ENCODE measurements at regions not wholly inside any gene's neighbourhood (a gene's known extent, or its start where the extent isn't known, plus 50 kb on each side); places are given as distances from the start of the nearest gene placed in this dataset.

DNA sequence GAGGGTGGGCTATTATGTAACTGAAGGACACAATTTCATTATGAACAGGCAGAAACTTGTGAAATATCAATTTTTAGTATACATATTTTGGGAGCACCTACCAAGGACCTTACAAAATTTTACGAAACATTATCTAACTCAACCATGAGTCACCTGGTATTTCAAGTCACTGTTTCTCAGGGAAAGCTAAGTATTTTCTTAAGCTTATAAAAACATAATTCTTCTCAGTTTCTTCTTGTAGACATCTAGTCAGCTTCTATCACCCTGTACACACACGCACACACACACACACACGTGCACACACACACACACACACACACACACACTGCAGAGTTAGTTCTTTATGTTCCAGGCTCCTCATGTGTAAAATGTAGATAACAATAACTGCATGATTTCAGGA is 658.3 kb downstream of the TUSC7 start:
- no peaks in the 10 kb centered on the region for H3K9me3 ChIP-seq (ENCODE audit: control insufficient read depth in 2 of 2, insufficient read depth in 1 of 2, low read length in 1 of 2)
- H3K27ac ChIP-seq (ENCODE audit: low read depth in 1 of 2, low read length in 1 of 2) = no peak overlapping the region
- DNase-seq (ENCODE audit: low read depth in 6 of 9, low spot score in 9 of 9) = no peak
- no peak overlapping the region for H3K4me3 ChIP-seq (ENCODE audit: low read length in 2 of 2)
- H3K4me1 ChIP-seq (ENCODE audit: control insufficient read depth in 2 of 2, insufficient read depth in 2 of 2, low read length in 2 of 2) = no peaks in the 10 kb centered on the region
- H3K36me3 ChIP-seq (ENCODE audit: control insufficient read depth in 2 of 2, insufficient read depth in 2 of 2, low read length in 1 of 2) = no peaks in the 10 kb centered on the region
- 93% methylated on average over 3 of the region's 3 CpGs for WGBS
- H3K27me3 ChIP-seq (ENCODE audit: control insufficient read depth in 2 of 2, insufficient read depth in 1 of 2, low read length in 1 of 2) = no peaks in the 10 kb centered on the region

DNA sequence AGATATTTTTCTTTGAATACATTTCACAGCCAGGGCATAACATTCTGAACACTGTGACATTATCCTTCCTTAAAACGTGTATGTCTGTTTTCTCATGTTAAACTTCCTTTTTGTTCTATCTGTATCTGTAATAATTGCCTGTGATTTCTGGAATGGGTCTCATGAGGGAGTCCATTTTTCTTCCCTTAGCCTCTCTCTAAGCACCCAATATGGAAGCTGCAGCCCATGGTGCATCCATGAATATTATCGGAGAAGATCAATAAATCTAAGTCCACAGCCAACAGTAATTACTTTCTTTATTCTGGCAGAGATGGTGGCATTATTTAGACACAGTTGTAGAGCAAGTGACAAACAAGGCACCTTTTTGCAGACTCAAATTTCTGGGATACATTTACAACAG is 671.1 kb downstream of the TUSC7 start:
- 78% methylated on average over 2 of the region's 2 CpGs for WGBS
- DNase-seq (ENCODE audit: low read depth in 6 of 9, low spot score in 9 of 9) = no peak
- H3K4me3 ChIP-seq (ENCODE audit: low read length in 2 of 2) = no peak overlapping the region
- H3K9me3 ChIP-seq (ENCODE audit: control insufficient read depth in 2 of 2, insufficient read depth in 1 of 2, low read length in 1 of 2) = no peaks in the 10 kb centered on the region
- H3K4me1 ChIP-seq (ENCODE audit: control insufficient read depth in 2 of 2, insufficient read depth in 2 of 2, low read length in 2 of 2) = no peaks in the 10 kb centered on the region
- H3K36me3 ChIP-seq (ENCODE audit: control insufficient read depth in 2 of 2, insufficient read depth in 2 of 2, low read length in 1 of 2) = no peaks in the 10 kb centered on the region
- H3K27ac ChIP-seq (ENCODE audit: low read depth in 1 of 2, low read length in 1 of 2) = no peak overlapping the region
- H3K27me3 ChIP-seq (ENCODE audit: control insufficient read depth in 2 of 2, insufficient read depth in 1 of 2, low read length in 1 of 2) = no peaks in the 10 kb centered on the region

DNA sequence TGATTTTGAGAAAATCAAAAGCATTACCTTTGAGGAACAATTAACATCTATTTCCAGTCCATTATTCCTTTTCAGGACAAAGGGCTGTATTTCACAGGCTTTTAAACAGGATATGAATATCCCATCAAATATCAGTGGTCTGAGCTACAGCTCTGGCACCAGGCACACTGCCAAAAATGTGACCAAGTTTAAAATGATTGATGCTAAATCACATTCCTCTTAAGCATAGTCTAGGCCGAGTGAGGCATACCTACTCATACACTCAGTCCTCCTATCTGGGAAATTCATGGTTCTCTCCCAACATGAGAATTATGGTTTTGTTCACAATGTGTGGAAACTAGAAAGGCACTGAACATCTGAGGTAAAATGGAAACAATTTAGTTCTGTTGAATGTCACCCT is 683.5 kb downstream of the TUSC7 start:
- H3K27ac ChIP-seq (ENCODE audit: low read depth in 1 of 2, low read length in 1 of 2) = no peak overlapping the region
- no peaks in the 10 kb centered on the region for H3K27me3 ChIP-seq (ENCODE audit: control insufficient read depth in 2 of 2, insufficient read depth in 1 of 2, low read length in 1 of 2)
- no peaks in the 10 kb centered on the region for H3K4me1 ChIP-seq (ENCODE audit: control insufficient read depth in 2 of 2, insufficient read depth in 2 of 2, low read length in 2 of 2)
- WGBS = 89% methylated on average over 1 of the region's 1 CpG
- DNase-seq (ENCODE audit: low read depth in 6 of 9, low spot score in 9 of 9) = no peak
- H3K9me3 ChIP-seq (ENCODE audit: control insufficient read depth in 2 of 2, insufficient read depth in 1 of 2, low read length in 1 of 2) = no peaks in the 10 kb centered on the region
- no peak overlapping the region for H3K4me3 ChIP-seq (ENCODE audit: low read length in 2 of 2)
- no peaks in the 10 kb centered on the region for H3K36me3 ChIP-seq (ENCODE audit: control insufficient read depth in 2 of 2, insufficient read depth in 2 of 2, low read length in 1 of 2)

DNA sequence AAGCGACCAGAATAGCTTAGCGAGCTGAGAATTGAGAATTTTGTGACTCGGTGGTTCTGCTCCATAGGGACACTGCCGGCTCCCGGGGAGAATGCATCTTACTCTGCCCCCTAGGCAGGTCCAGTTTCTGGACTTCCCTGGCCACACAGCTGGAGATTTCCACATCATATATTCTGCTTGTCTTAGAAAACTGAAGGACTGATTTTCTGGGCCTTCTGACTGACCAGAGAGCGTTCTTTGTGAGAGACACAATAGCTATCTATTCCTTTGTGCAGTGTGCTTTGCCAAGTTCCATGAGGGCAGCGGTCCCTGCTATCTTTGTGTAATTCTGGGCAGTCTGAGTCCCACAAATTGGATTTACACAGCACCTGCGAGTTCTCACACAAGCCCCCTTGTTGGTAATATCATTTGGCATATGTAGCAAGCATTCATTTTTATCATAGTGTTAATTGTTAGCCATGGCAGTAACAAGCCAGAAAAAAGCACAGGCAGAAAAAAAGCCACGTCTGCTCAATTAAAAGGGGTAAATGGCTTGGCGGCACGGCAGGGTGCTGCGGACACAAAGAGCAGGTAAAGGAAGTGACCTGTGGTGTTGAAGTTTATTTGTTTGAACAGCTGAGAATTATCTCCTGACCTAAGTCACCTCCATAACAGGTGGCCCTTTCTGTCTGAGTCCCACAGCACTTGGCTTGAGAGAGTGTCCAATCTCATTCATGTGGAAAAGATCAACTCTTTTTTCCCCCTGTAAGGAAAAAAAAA is 688.7 kb downstream of the TUSC7 start:
- Histone ChIP-seq H3K4me3 (ENCODE audit: low read length in 2 of 2) (no peak overlapping the region), H3K27ac (ENCODE audit: low read depth in 1 of 2, low read length in 1 of 2) (no peak overlapping the region), H3K36me3 (ENCODE audit: control insufficient read depth in 2 of 2, insufficient read depth in 2 of 2, low read length in 1 of 2) (no peaks in the 10 kb centered on the region), H3K4me1 (ENCODE audit: control insufficient read depth in 2 of 2, insufficient read depth in 2 of 2, low read length in 2 of 2) (no peaks in the 10 kb centered on the region), H3K27me3 (ENCODE audit: control insufficient read depth in 2 of 2, insufficient read depth in 1 of 2, low read length in 1 of 2) (no peaks in the 10 kb centered on the region), H3K9me3 (ENCODE audit: control insufficient read depth in 2 of 2, insufficient read depth in 1 of 2, low read length in 1 of 2) (no peaks in the 10 kb centered on the region)
- 94% methylated on average over 12 of the region's 12 CpGs for WGBS
- no peak for DNase-seq (ENCODE audit: low read depth in 6 of 9, low spot score in 9 of 9)

DNA sequence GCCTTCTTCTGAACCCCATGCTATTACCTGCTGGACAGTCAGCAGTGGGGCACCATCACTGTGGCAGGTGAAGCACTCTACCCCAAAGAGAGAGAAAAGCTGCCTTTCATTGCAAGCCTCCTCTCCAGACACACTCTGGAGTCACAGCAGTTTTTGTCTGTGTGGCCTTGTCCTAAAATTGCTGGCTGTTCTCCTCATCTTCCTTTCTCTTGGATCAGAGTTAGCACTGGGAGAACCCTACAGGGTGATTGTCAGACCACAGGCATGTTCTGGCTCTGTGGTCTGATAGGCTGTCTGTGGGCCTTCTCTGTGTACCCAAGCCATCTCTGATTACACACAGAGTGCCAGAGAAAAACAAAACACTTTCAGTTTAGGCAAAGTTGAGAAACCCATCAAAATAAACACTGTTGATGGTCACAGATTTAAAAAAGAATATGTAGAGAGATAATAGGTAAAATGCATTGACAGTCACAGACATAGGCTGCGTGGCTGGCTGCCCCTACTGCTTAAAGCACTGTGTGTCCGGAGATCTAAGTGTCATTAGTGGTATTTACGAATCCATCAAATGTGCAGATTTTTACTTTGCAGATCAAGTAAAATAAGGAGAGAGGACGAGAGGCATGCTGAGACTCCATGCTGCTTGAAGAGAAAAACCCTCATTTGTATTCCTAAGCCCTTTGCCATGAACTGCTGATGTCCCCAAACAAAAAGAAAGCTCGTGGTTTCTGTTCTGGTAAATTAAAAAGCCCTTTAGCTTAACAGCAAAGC is 689.9 kb downstream of the TUSC7 start:
- Histone ChIP-seq H3K9me3 (ENCODE audit: control insufficient read depth in 2 of 2, insufficient read depth in 1 of 2, low read length in 1 of 2) (no peaks in the 10 kb centered on the region), H3K36me3 (ENCODE audit: control insufficient read depth in 2 of 2, insufficient read depth in 2 of 2, low read length in 1 of 2) (no peaks in the 10 kb centered on the region), H3K27ac (ENCODE audit: low read depth in 1 of 2, low read length in 1 of 2) (no peak overlapping the region), H3K4me3 (ENCODE audit: low read length in 2 of 2) (no peak overlapping the region), H3K27me3 (ENCODE audit: control insufficient read depth in 2 of 2, insufficient read depth in 1 of 2, low read length in 1 of 2) (no peaks in the 10 kb centered on the region), H3K4me1 (ENCODE audit: control insufficient read depth in 2 of 2, insufficient read depth in 2 of 2, low read length in 2 of 2) (no peaks in the 10 kb centered on the region)
- WGBS = 85% methylated on average over 5 of the region's 5 CpGs
- no peak for DNase-seq (ENCODE audit: low read depth in 6 of 9, low spot score in 9 of 9)

DNA sequence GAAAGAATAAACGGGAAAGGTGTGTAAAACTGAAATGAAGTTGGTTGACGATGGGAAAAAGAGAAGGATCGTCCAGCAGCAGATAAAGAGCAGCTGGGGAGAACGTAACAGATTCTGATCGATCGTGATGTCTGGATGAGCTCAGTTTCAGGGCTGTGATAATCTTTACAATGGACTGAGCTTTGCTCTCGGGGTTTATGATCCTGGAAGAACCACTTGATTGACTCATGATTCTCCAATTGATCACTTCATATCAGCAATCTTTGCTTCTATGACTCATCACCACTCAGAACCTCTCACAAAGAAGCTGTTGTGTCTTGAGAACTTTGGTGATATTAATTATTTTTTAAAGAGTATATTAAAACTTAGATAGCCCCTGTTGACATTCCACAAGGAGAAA is 690.7 kb downstream of the TUSC7 start:
- Histone ChIP-seq H3K27me3 (ENCODE audit: control insufficient read depth in 2 of 2, insufficient read depth in 1 of 2, low read length in 1 of 2) (no peaks in the 10 kb centered on the region), H3K27ac (ENCODE audit: low read depth in 1 of 2, low read length in 1 of 2) (no peak overlapping the region), H3K36me3 (ENCODE audit: control insufficient read depth in 2 of 2, insufficient read depth in 2 of 2, low read length in 1 of 2) (no peaks in the 10 kb centered on the region), H3K9me3 (ENCODE audit: control insufficient read depth in 2 of 2, insufficient read depth in 1 of 2, low read length in 1 of 2) (no peaks in the 10 kb centered on the region), H3K4me1 (ENCODE audit: control insufficient read depth in 2 of 2, insufficient read depth in 2 of 2, low read length in 2 of 2) (no peaks in the 10 kb centered on the region), H3K4me3 (ENCODE audit: low read length in 2 of 2) (no peak overlapping the region)
- WGBS = 95% methylated on average over 7 of the region's 7 CpGs
- DNase-seq (ENCODE audit: low read depth in 6 of 9, low spot score in 9 of 9) = no peak

DNA sequence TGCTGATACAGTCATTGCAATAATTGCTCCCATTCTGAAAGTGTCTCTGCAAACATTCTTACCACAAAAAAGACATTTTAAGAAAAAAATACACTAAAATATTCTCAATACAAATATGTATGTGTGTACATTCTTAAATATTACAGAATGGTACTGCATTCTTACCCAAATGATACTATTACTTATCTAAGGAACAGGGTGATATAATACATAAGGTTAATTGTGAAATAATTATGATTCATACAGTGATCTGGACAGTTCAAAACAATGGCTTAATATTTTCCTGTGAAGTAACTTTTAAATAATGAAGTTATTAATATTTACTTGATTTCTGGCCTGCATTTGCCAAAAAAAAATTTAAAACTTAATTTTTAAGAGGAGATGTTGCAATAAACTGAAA is 694.6 kb downstream of the TUSC7 start:
- Histone ChIP-seq H3K36me3 (ENCODE audit: control insufficient read depth in 2 of 2, insufficient read depth in 2 of 2, low read length in 1 of 2) (no peaks in the 10 kb centered on the region), H3K9me3 (ENCODE audit: control insufficient read depth in 2 of 2, insufficient read depth in 1 of 2, low read length in 1 of 2) (no peaks in the 10 kb centered on the region), H3K4me3 (ENCODE audit: low read length in 2 of 2) (no peak overlapping the region), H3K4me1 (ENCODE audit: control insufficient read depth in 2 of 2, insufficient read depth in 2 of 2, low read length in 2 of 2) (no peaks in the 10 kb centered on the region), H3K27ac (ENCODE audit: low read depth in 1 of 2, low read length in 1 of 2) (no peak overlapping the region), H3K27me3 (ENCODE audit: control insufficient read depth in 2 of 2, insufficient read depth in 1 of 2, low read length in 1 of 2) (no peaks in the 10 kb centered on the region)
- DNase-seq (ENCODE audit: low read depth in 6 of 9, low spot score in 9 of 9) = no peak

DNA sequence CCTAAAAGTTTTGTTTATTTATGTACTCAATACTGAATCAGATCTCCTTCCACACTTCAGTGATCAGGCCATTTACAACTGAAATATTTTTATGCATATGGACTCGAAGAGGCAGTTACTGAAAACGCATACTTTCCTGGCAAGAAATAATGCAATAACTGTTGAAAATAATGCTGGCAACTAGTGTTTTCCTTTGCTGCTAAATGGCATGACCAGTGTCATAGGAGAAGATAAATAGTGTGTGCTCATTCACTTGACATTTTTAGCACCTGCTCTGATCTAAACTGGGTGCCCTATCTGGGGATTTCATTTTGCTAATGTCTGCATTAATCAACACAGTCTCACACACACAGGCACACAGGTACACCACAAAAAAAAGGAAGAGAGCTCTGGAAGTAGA is 695.2 kb downstream of the TUSC7 start:
- H3K4me1 ChIP-seq (ENCODE audit: control insufficient read depth in 2 of 2, insufficient read depth in 2 of 2, low read length in 2 of 2) = no peaks in the 10 kb centered on the region
- H3K36me3 ChIP-seq (ENCODE audit: control insufficient read depth in 2 of 2, insufficient read depth in 2 of 2, low read length in 1 of 2) = no peaks in the 10 kb centered on the region
- H3K27ac ChIP-seq (ENCODE audit: low read depth in 1 of 2, low read length in 1 of 2) = no peak overlapping the region
- DNase-seq (ENCODE audit: low read depth in 6 of 9, low spot score in 9 of 9) = no peak
- WGBS = 84% methylated on average over 2 of the region's 2 CpGs
- no peaks in the 10 kb centered on the region for H3K27me3 ChIP-seq (ENCODE audit: control insufficient read depth in 2 of 2, insufficient read depth in 1 of 2, low read length in 1 of 2)
- H3K9me3 ChIP-seq (ENCODE audit: control insufficient read depth in 2 of 2, insufficient read depth in 1 of 2, low read length in 1 of 2) = no peaks in the 10 kb centered on the region
- H3K4me3 ChIP-seq (ENCODE audit: low read length in 2 of 2) = no peak overlapping the region

DNA sequence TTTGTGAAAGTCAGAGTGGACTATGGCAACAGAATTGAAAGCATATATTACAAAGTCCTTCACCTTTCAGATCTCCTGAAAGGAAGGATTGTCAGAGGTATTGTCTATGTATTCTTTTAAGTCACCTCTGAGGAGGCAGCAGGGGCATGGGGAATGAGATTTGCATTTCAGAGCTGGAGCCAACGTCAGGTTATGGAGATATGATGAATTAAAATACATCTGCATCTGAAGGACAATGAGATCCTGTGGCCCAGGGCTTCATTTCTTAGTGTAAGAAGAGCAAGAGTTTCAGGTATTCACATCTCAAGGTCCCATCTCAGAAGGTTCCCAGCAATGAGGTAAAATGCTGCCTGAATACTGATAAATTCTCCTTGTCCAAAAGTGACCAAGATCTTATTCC is 695.8 kb downstream of the TUSC7 start:
- 87% methylated on average over 1 of the region's 1 CpG for WGBS
- no peak overlapping the region for H3K4me3 ChIP-seq (ENCODE audit: low read length in 2 of 2)
- H3K36me3 ChIP-seq (ENCODE audit: control insufficient read depth in 2 of 2, insufficient read depth in 2 of 2, low read length in 1 of 2) = no peaks in the 10 kb centered on the region
- no peak overlapping the region for H3K27ac ChIP-seq (ENCODE audit: low read depth in 1 of 2, low read length in 1 of 2)
- DNase-seq (ENCODE audit: low read depth in 6 of 9, low spot score in 9 of 9) = no peak
- H3K27me3 ChIP-seq (ENCODE audit: control insufficient read depth in 2 of 2, insufficient read depth in 1 of 2, low read length in 1 of 2) = no peaks in the 10 kb centered on the region
- H3K9me3 ChIP-seq (ENCODE audit: control insufficient read depth in 2 of 2, insufficient read depth in 1 of 2, low read length in 1 of 2) = no peaks in the 10 kb centered on the region
- H3K4me1 ChIP-seq (ENCODE audit: control insufficient read depth in 2 of 2, insufficient read depth in 2 of 2, low read length in 2 of 2) = no peaks in the 10 kb centered on the region
